Hepatic stellate cell (primary cell): ENCODE measurements at regions not wholly inside any gene's neighbourhood (a gene's known extent, or its start where the extent isn't known, plus 50 kb on each side); places are given as distances from the start of the nearest gene placed in this dataset.
"Not testable (repeated sequence)": the region's sequence is repeated elsewhere in the genome, so short reads cannot be mapped to it uniquely, and the experiment has no call there.

Source experiments
- DNase-seq: peaks from one replicate; pipeline ENCODE4 v3.0.0; 2011; ENCODE audit warnings: low spot score

DNA sequence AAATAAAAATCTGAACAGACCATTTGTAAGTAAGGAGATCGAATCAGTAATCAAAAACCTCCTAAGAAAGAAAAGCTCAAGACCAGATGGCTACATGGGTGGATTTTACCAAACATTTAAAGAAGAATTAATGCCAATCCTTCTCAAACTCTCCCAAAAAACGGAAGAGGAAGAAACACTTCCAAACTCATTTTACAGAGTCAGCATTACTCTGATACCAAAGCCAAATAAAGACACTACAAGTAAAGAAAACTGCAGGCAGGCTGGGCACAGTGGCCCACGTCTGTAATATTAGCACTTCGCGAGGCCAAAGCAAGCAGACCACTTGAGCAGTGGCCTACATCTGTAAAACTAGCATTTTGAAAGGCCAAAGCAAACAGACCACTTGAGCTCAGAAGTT, 159.8 kb downstream of the DPY19L2 start:
- DNase-seq: no peak

GRCh38 chr12:63499567-63499966, 168.7 kb downstream of the DPY19L2 start:
- DNase-seq: no peak

- DNase-seq: no peak
These were observed 170.1 kb downstream of the DPY19L2 start for GRCh38 chr12:63498239-63498638.

DNA sequence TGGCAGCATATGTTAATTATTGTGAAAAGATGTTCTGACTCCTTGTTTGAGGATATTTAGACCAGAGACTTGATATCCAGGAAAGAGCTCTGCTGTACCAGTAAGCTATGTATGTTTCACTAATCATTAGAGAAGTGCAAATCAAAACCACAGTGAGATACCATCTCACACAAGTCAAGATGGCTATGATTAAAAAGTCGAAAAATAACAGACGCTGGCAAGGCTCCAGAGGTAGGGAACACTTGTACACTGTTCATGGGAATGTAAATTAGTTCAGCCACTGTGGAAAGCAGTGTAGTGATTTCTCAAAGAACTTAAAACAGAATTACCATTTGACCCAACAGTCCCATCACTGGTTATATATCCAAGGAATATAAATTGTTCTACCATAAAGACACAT, 171.6 kb downstream of the DPY19L2 start:
- DNase-seq: no peak

GRCh38 chr12:63495974-63496373, 172.3 kb downstream of the DPY19L2 start:
- no peak for DNase-seq

GRCh38 chr12:63493357-63493756, 174.9 kb downstream of the DPY19L2 start:
- DNase-seq: not testable (repeated sequence)

GRCh38 chr12:63480186-63480585, 188.1 kb downstream of the DPY19L2 start:
- DNase-seq: no peak

DNA sequence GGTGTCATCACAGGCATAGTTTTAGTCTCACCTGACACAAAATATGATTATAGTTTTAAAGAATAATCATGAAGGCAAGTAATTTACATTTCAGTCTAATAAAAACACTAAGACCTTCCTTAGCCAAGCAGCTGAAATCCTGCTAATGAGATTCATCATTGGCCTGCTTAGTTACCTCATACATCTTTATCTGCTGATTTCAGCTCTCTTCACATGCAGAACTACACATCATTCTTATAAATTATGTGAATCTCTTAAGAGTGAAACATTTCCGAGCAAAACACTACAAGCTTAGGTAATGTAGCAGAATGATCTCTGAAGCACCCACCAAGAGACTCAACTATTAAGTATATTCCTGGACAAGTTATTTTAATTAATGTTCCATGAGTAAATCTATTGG, 198.1 kb downstream of the DPY19L2 start:
- DNase-seq: no peak

- no peak for DNase-seq
These were observed 200.3 kb downstream of the DPY19L2 start for GRCh38 chr12:63467951-63468350.

DNA sequence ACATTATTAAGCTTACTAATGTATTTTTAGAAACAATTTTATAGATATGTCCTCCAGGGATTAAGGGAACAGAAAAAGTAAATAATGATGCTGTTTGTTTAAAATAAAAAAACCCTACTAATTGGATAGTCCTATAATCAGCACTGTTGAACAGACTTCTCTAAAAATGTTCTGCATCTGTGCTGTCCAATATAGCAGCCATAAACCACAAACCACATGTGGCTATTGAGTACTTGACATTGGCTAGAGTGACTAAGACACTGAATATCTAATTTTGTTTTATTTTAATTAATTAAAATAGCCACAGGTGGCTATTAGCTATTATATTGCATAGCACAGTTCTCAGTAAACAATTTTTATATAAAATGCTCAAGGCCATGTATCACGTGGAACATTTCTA, 210.4 kb downstream of the DPY19L2 start:
- no peak for DNase-seq

GRCh38 chr12:63457428-63457827, 210.9 kb downstream of the DPY19L2 start:
- no peak for DNase-seq

GRCh38 chr12:63450816-63451215, 217.5 kb downstream of the DPY19L2 start:
- DNase-seq: no peak

DNA sequence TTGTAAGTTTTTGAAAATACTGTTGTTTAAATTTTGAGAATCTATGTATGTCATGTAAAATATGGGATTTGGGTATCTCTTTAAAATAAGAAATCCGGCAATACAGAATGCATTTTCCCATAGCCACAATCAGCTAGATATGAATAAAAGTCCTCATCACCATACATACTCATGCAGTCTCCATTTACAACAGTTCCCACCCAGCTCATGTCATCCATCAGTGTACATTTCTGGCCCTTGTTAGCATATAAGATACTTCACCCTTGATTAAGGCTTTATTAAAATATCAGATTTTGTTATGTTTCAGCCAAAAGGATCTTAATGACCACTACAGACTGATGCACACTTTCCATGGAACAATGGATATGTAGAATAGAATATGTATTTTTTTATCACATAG, 218.0 kb downstream of the DPY19L2 start:
- DNase-seq: no peak

GRCh38 chr12:63445224-63445880, 222.9 kb downstream of the DPY19L2 start:
- no peak for DNase-seq

GRCh38 chr12:63440048-63440447, 228.2 kb downstream of the DPY19L2 start:
- no peak for DNase-seq

- not testable (repeated sequence) for DNase-seq
These were observed 233.9 kb downstream of the DPY19L2 start for GRCh38 chr12:63434384-63434783.

DNA sequence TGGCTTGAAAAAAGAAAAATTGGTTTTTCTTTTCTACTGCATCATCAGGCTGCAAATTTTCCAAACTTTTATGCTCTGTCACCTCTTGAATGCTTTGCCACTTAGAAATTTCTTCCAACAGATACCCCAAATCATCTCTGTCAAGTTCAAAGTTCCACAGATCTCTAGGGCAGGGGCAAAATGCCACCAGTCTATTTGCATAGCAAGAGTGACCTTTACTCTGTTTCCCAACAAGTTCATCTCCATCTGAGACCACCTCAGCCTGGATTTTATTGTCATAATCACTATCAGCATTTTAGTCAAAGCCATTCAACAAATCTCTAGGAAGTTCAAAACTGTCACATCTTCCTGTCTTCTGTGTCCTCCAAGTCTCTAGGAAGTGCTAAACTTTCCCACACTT, 240.3 kb downstream of the DPY19L2 start:
- DNase-seq: not testable (repeated sequence)

GRCh38 chr12:63427029-63427428, 241.3 kb downstream of the DPY19L2 start:
- DNase-seq: not testable (repeated sequence)

DNA sequence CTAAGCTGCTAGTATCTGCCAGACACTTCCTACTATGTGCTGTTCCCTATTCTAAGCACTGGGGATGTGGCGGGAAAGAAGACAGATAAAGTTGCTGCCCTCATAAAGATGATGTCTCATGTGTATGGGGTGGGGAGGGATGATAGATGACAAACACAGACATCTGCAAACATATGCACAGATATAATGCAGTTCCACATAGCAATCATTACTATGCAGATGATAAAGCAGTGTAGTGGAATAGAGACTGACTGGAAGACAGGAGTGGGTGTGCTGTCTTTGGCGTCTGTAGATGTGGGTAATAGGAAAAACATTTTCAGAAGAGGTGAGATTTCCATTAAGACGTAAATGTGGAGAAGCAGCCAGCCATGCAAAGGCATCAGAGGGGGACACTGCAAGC, 243.6 kb downstream of the DPY19L2 start:
- DNase-seq: no peak

- DNase-seq: no peak
These were observed 244.5 kb downstream of the DPY19L2 start for GRCh38 chr12:63423839-63424238.

GRCh38 chr12:63420206-63420644, 248.1 kb downstream of the DPY19L2 start:
- DNase-seq: peak; percentile 33

DNA sequence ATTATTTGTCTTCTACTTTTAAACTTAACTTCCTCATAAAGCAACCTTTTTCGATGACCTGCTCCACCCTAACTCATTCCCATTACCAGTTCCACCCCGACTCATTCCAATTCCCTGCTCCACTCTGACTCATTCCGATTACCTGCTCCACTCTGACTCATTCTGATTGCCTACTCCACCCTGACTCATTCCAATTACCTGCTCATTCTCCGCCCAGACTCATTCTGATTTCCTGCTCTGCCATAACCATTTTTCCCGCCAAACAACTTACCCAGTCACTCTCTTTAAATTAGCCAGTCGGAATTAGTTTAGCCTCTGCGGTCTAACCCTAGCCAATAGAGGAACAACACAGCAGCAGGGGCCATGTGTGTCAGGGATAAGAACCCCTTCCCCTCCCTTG, 249.1 kb downstream of the DPY19L2 start:
- no peak for DNase-seq

DNA sequence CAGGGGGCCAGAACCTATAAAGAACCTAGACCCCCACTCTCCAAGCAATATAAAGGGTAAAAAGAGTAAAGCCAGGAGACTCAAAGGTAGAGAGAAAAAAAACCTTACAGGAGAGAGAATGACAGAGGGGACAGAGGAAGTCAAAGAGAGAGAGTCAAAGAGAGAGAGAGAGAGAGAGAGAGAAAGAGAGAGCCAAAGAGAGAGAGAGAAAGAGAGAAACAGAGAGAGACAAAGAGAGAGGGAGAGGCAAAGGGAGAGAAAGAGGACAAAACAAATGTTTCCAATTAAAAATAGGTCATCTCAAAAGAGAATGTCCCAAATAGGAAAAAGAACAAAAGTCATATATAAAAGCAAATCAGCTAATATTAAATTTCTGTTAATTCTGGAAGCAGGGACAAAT, 251.5 kb downstream of the DPY19L2 start:
- no peak for DNase-seq

DNA sequence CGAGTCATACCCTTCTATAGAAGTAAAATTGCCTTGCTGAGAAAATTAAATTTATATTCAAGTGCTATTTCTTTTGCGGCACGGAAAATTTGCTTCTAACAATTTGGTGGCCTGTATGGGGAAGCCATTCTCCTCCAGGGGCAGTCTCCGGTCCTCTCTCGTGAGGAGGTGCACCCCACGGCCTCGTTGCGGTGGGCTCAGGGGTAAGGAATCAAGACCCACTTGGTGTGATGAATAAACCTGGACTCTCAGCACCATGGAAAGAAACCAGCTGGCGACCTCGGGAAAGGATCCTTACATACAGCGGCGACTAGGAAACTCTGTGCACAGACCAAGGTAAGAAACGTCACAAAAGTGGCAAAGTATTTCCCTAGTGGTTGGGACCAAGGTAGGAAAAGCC, 252.9 kb downstream of the DPY19L2 start:
- no peak for DNase-seq
